H1 (cell line): ENCODE measurements at regions not wholly inside any gene's neighbourhood (a gene's known extent, or its start where the extent isn't known, plus 50 kb on each side); places are given as distances from the start of the nearest gene placed in this dataset.

Source experiments
- CTCF ChIA-PET: fragments of 300-600 bp; sonication (Branson Sonifier 250); formaldehyde crosslinking; loops from one replicate; lab custom pipeline; 2021; ENCODE audit not compliant: partially characterized antibody; lab: Charles Lee
- POLR2A ChIA-PET: fragments of 300-600 bp; sonication (Branson Sonifier 250); formaldehyde crosslinking; loops from one replicate; lab custom pipeline; 2021; ENCODE audit warnings: inconsistent platforms; ENCODE audit not compliant: partially characterized antibody; lab: Charles Lee
- DNase-seq, 2 experiments: peaks; one replicate each; pipeline versions ENCODE4 v3.0.0 to v3.0.0-alpha.2; 2010 to 2022; ENCODE audit warnings: low spot score in 2 of 2, low read depth in 1 of 2, mixed read lengths in 1 of 2
- FAIRE-seq: peaks from 2 replicates; lab custom pipeline; 2011; peaks lifted over from hg19 to GRCh38; lab: Jason Lieb, UNC
- H2AFZ ChIP-seq: 2 replicates; pipeline ENCODE4 v1.8.1; 2012; ENCODE audit warnings: low read length, inconsistent platforms
- H2AK5ac ChIP-seq: 2 replicates; pipeline ENCODE4 v1.6.1; 2013; ENCODE audit warnings: low read depth, low read length
- H2BK120ac ChIP-seq: replicated peaks from 2 replicates; pipeline ENCODE3; 2013; ENCODE audit warnings: low read depth, low read length, inconsistent platforms
- H2BK12ac ChIP-seq: 2 replicates; pipeline ENCODE4 v1.6.1; 2013; ENCODE audit warnings: low read depth, low read length
- H2BK15ac ChIP-seq: 2 replicates; pipeline ENCODE4 v1.6.1; 2013; ENCODE audit warnings: low read length
- H2BK20ac ChIP-seq: 2 replicates; pipeline ENCODE4 v1.6.1; 2013; ENCODE audit warnings: low read length
- H2BK5ac ChIP-seq: 2 replicates; pipeline ENCODE4 v1.6.1; 2013; ENCODE audit warnings: low read depth, low read length
- H3K14ac ChIP-seq: 2 replicates; pipeline ENCODE4 v1.6.1; 2013; ENCODE audit warnings: inconsistent platforms; ENCODE audit not compliant: insufficient read length
- H3K18ac ChIP-seq: 2 replicates; pipeline ENCODE4 v1.6.1; 2013; ENCODE audit warnings: low read length; ENCODE audit errors: extremely low read depth
- H3K23ac ChIP-seq: 2 replicates; pipeline ENCODE4 v1.6.1; 2013; ENCODE audit warnings: inconsistent platforms; ENCODE audit not compliant: insufficient read length
- H3K23me2 ChIP-seq: 2 replicates; pipeline ENCODE4 v1.6.1; 2013; ENCODE audit warnings: low read depth, low read length
- H3K27ac ChIP-seq: 2 replicates; pipeline ENCODE4 v1.6.1; 2011; ENCODE audit warnings: low read depth, low read length, inconsistent platforms
- H3K27me3 ChIP-seq, 4 experiments: replicated peaks in 1 of 4; 1 replicate in 1 of 4; 2 replicates in 3 of 4; pipeline versions ENCODE4 v1.6.1 to v1.8.1; 2011 to 2013; ENCODE audit warnings: low read length in 3 of 4, mild to moderate bottlenecking in 3 of 4, inconsistent platforms in 2 of 4, mixed read lengths in 2 of 4, moderate library complexity in 1 of 4; ENCODE audit not compliant: control insufficient read depth in 3 of 4, insufficient read depth in 3 of 4; ENCODE audit errors: extremely low read depth in 1 of 4
- H3K36me3 ChIP-seq, 4 experiments: 2 replicates each; pipeline versions ENCODE4 v1.6.1 to v1.8.1; 2011 to 2013; ENCODE audit warnings: mild to moderate bottlenecking in 4 of 4, low read length in 3 of 4, moderate library complexity in 2 of 4, control low read depth in 1 of 4, inconsistent platforms in 1 of 4; ENCODE audit not compliant: insufficient read depth in 4 of 4, control insufficient read depth in 2 of 4
- H3K4ac ChIP-seq: replicated peaks from 2 replicates; pipeline ENCODE3; 2013; ENCODE audit warnings: low read length, low read depth, mixed read lengths, inconsistent platforms; ENCODE audit not compliant: insufficient read length
- H3K4me1 ChIP-seq, 4 experiments: replicated peaks in 1 of 4; 1 replicate in 1 of 4; 2 replicates in 3 of 4; pipeline versions ENCODE4 v1.6.1 to v1.8.1; 2011 to 2013; ENCODE audit warnings: low read length in 3 of 4, inconsistent platforms in 2 of 4, mixed read lengths in 1 of 4; ENCODE audit not compliant: insufficient read depth in 4 of 4, control insufficient read depth in 3 of 4
- H3K4me2 ChIP-seq, 2 experiments: 2 replicates each; pipeline versions ENCODE4 v1.6.1 to v1.8.1; 2011 to 2013; ENCODE audit warnings: low read depth in 2 of 2, low read length in 2 of 2, control low read depth in 1 of 2, inconsistent platforms in 1 of 2, mild to moderate bottlenecking in 1 of 2; ENCODE audit not compliant: insufficient read depth in 1 of 2
- H3K4me3 ChIP-seq, 4 experiments: fragments of 200-600, 300-600 bp in 1 of 4; sonication (generic), shearing (Covaris generic), sonication (Bioruptor Twin) in 1 of 4; 2 replicates each; pipeline versions ENCODE4 v1.5.1 to v1.8.1; 2011 to 2016; ENCODE audit warnings: low read length in 4 of 4, low read depth in 3 of 4, control low read depth in 2 of 4, inconsistent platforms in 2 of 4, mild to moderate bottlenecking in 2 of 4, mixed read lengths in 1 of 4, moderate library complexity in 1 of 4; ENCODE audit not compliant: insufficient read depth in 2 of 4; ENCODE audit errors: extremely low read depth in 1 of 4
- H3K56ac ChIP-seq: replicated peaks from 2 replicates; pipeline ENCODE3; 2013; ENCODE audit warnings: low read depth, mild to moderate bottlenecking, mixed read lengths, low read length, inconsistent platforms; ENCODE audit not compliant: insufficient read length
- H3K79me1 ChIP-seq: 2 replicates; pipeline ENCODE4 v1.6.1; 2013; ENCODE audit warnings: low read depth, low read length, control low read depth
- H3K79me2 ChIP-seq, 2 experiments: 2 replicates each; pipeline versions ENCODE4 v1.6.1 to v1.8.1; 2012 to 2013; ENCODE audit warnings: low read length in 2 of 2, mild to moderate bottlenecking in 2 of 2, inconsistent platforms in 1 of 2; ENCODE audit not compliant: insufficient read depth in 2 of 2, control insufficient read depth in 1 of 2
- H3K9ac ChIP-seq, 4 experiments: replicated peaks in 1 of 4; 1 replicate in 1 of 4; 2 replicates in 3 of 4; pipeline versions ENCODE4 v1.6.1 to v1.8.1; 2011 to 2013; ENCODE audit warnings: low read depth in 3 of 4, low read length in 3 of 4, control low read depth in 2 of 4, mild to moderate bottlenecking in 2 of 4, moderate library complexity in 2 of 4, inconsistent platforms in 1 of 4; ENCODE audit errors: extremely low read depth in 1 of 4
- H3K9me3 ChIP-seq, 2 experiments: 2 replicates each; pipeline versions ENCODE4 v1.6.1 to v1.8.1; 2012 to 2013; ENCODE audit warnings: mild to moderate bottlenecking in 2 of 2, moderate library complexity in 2 of 2, control low read depth in 1 of 2, inconsistent platforms in 1 of 2, low read depth in 1 of 2, low read length in 1 of 2, mixed read lengths in 1 of 2; ENCODE audit not compliant: insufficient read depth in 2 of 2
- H4K20me1 ChIP-seq, 2 experiments: replicated peaks in 1 of 2; 2 replicates each; pipeline versions ENCODE3 to v1.8.1; 2011 to 2013; ENCODE audit warnings: inconsistent platforms in 2 of 2, low read length in 2 of 2, mild to moderate bottlenecking in 1 of 2; ENCODE audit not compliant: insufficient read depth in 2 of 2, control insufficient read depth in 1 of 2
- H4K5ac ChIP-seq: 2 replicates; pipeline ENCODE4 v1.6.1; 2013; ENCODE audit warnings: low read length, low read depth, mixed read lengths, inconsistent platforms; ENCODE audit not compliant: insufficient read length
- H4K8ac ChIP-seq: 2 replicates; pipeline ENCODE4 v1.8.0; 2013; ENCODE audit warnings: mild to moderate bottlenecking, moderate library complexity, low read length, inconsistent platforms; ENCODE audit not compliant: insufficient read depth; ENCODE audit errors: extremely low read depth
- H4K91ac ChIP-seq: replicated peaks from 2 replicates; pipeline ENCODE3; 2013; ENCODE audit warnings: low read length, mixed read lengths, inconsistent platforms; ENCODE audit not compliant: insufficient read length
- ATF3 ChIP-seq: IDR thresholded peaks from 2 replicates; pipeline ENCODE4 v1.6.1; 2011; ENCODE audit warnings: low read depth, mild to moderate bottlenecking, low read length; ENCODE audit not compliant: insufficient read depth
- CHD1 ChIP-seq: IDR thresholded peaks from 2 replicates; pipeline ENCODE4 v1.6.1; 2012; ENCODE audit warnings: low read depth, low read length, improper control_type of control experiment
- KDM5A ChIP-seq: fragments of 200-600 bp; IDR thresholded peaks from 2 replicates; pipeline ENCODE4 v1.7.1; 2012; ENCODE audit warnings: mild to moderate bottlenecking, low read length, inconsistent platforms, mixed read lengths
- NRF1 ChIP-seq: IDR thresholded peaks from 2 replicates; pipeline ENCODE4 v1.6.1; 2011; ENCODE audit warnings: mild to moderate bottlenecking, low read depth, low read length, improper control_type of control experiment
- SIRT6 ChIP-seq: IDR thresholded peaks from one replicate; pipeline ENCODE4 v1.7.1; 2012; ENCODE audit warnings: low read length, inconsistent platforms
- SIX5 ChIP-seq: IDR thresholded peaks from 2 replicates; pipeline ENCODE4 v1.6.1; 2011; ENCODE audit warnings: mild to moderate bottlenecking, low read depth, low read length
- SP1 ChIP-seq: IDR thresholded peaks from 2 replicates; pipeline ENCODE4 v1.6.1; 2011; ENCODE audit warnings: low read depth, low read length
- SP2 ChIP-seq: IDR thresholded peaks from 2 replicates; pipeline ENCODE4 v1.6.1; 2012; ENCODE audit warnings: mild to moderate bottlenecking, low read length, inconsistent platforms
- WGBS, 2 experiments: shearing (Covaris generic) in 1 of 2; methylation state at CpG; one replicate each; pipeline versions ENCODE4 v1.1.6 to v1.1.7; 2013 to 2015; ENCODE audit warnings: low lambda C conversion rate in 2 of 2, mixed read lengths in 2 of 2, inconsistent platforms in 1 of 2, low coverage in 1 of 2, missing lambda C conversion rate in 1 of 2; ENCODE audit not compliant: insufficient replicate concordance in 2 of 2, insufficient coverage in 1 of 2, insufficient read length in 1 of 2; ENCODE audit errors: extremely low coverage in 1 of 2, missing lambda C conversion rate in 1 of 2; 5-methylcytosine and 5-hydroxymethylcytosine counted together

- no peak overlapping the region for H3K4me3 ChIP-seq
- no peak overlapping the region for H4K5ac ChIP-seq
- H3K23me2 ChIP-seq: no peaks in the 10 kb centered on the region
- no peak overlapping the region for H4K91ac ChIP-seq
- H2AFZ ChIP-seq: no peak overlapping the region
- no peaks in the 10 kb centered on the region for H3K9me3 ChIP-seq
- no peak overlapping the region for H3K23ac ChIP-seq
- DNase-seq (no peak), FAIRE-seq (no peak)
- H3K27ac ChIP-seq: no peak overlapping the region
- H4K8ac ChIP-seq: no peak overlapping the region
- H3K4ac ChIP-seq: no peak overlapping the region
- H3K36me3 ChIP-seq: no peaks in the 10 kb centered on the region
- no peak overlapping the region for H2BK120ac ChIP-seq
- no peaks in the 10 kb centered on the region for H3K27me3 ChIP-seq
- ChIA-PET POLR2A (no interaction called here), CTCF (no interaction called here)
- H3K79me1 ChIP-seq: no peaks in the 10 kb centered on the region
- no peak overlapping the region for H2BK15ac ChIP-seq
- no peak overlapping the region for H2BK20ac ChIP-seq
- WGBS, 2 experiments: 97% methylated on average over 1 of the region's 1 CpG; no CpG with 5 or more reads in 1 of the 2 experiments
- no peaks in the 10 kb centered on the region for H3K4me1 ChIP-seq
- H4K20me1 ChIP-seq: no peaks in the 10 kb centered on the region
- no peak overlapping the region for H3K4me2 ChIP-seq
- H3K79me2 ChIP-seq: no peaks in the 10 kb centered on the region
- H2BK5ac ChIP-seq: no peak overlapping the region
- H3K9ac ChIP-seq: no peak overlapping the region
- no peak overlapping the region for H3K56ac ChIP-seq
- H2AK5ac ChIP-seq: no peak overlapping the region
- no peak overlapping the region for H2BK12ac ChIP-seq
- no peak overlapping the region for H3K14ac ChIP-seq
- no peak overlapping the region for H3K18ac ChIP-seq
- TF ChIP-seq KDM5A (no peak), SP2 (no peak), SP1 (no peak), SIRT6 (no peak), NRF1 (no peak), CHD1 (no peak), ATF3 (no peak), SIX5 (no peak)
Observed at GRCh38 chr1:191176131-191176530, 698.5 kb upstream of the BRINP3 start.
